ENCODE measurements at regions not wholly inside any gene's neighbourhood (a gene's known extent, or its start where the extent isn't known, plus 50 kb on each side); places are given as distances from the start of the nearest gene placed in this dataset.

DNA sequence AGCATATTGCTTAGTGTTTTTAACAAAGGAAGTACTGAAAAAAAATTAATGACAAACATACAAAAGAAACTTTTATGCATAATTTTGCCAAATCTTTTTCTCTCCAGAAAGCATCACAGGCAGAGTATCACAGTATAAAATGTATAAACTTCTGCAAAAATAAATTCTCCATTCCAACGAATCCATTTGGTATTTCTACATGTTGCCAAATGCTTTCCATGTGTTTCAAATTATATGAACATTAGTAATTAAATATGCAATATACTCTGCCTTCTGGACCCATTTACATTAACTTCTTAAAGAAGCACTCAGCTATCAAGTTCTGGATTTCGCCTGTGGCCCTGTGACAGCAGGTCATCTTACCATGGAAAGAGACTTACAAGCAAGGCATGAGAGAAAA is 189.1 kb upstream of the ALCAM start:
- TF ChIP-seq, protein P1, sequence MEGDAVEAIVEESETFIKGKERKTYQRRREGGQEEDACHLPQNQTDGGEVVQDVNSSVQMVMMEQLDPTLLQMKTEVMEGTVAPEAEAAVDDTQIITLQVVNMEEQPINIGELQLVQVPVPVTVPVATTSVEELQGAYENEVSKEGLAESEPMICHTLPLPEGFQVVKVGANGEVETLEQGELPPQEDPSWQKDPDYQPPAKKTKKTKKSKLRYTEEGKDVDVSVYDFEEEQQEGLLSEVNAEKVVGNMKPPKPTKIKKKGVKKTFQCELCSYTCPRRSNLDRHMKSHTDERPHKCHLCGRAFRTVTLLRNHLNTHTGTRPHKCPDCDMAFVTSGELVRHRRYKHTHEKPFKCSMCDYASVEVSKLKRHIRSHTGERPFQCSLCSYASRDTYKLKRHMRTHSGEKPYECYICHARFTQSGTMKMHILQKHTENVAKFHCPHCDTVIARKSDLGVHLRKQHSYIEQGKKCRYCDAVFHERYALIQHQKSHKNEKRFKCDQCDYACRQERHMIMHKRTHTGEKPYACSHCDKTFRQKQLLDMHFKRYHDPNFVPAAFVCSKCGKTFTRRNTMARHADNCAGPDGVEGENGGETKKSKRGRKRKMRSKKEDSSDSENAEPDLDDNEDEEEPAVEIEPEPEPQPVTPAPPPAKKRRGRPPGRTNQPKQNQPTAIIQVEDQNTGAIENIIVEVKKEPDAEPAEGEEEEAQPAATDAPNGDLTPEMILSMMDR (IDR thresholded peaks at IDR 0.05; ENCODE audit: low read depth, low read length), result no peak
- TF ChIP-seq POLR2A (IDR thresholded peaks at IDR 0.05; ENCODE audit: extremely low read depth, insufficient read length), result no peak
- TF ChIP-seq, protein P2, sequence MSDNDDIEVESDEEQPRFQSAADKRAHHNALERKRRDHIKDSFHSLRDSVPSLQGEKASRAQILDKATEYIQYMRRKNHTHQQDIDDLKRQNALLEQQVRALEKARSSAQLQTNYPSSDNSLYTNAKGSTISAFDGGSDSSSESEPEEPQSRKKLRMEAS (IDR thresholded peaks at IDR 0.05; ENCODE audit: low read depth, low read length), result no peak

Data from NB4 (cell line).